ENCODE measurements at regions not wholly inside any gene's neighbourhood (a gene's known extent, or its start where the extent isn't known, plus 50 kb on each side); places are given as distances from the start of the nearest gene placed in this dataset.

GRCh38 chr17:33972763-33973162 lies 282.3 kb upstream of the CCL2 start:
- TF ChIP-seq EZH2 (IDR thresholded peaks at IDR 0.05; ENCODE audit: borderline replicate concordance, insufficient read depth, low read depth, low read length, poor library complexity, severe bottlenecking) = no peak
- no peaks in the 10 kb centered on the region for H3K9me3 ChIP-seq (ENCODE audit: control extremely low read depth in 1 of 3, control insufficient read depth in 2 of 3, insufficient read depth in 1 of 3, low read length in 2 of 3)
- no peak overlapping the region for H3K27ac ChIP-seq (ENCODE audit: low read length in 2 of 2)
- no peaks in the 10 kb centered on the region for H3K79me2 ChIP-seq (ENCODE audit: control insufficient read depth, insufficient read depth, low read length)
- ATAC-seq (ENCODE audit: low read depth) = no peak
- POLR2A ChIA-PET = no interaction called here
- CTCF ChIA-PET = no interaction called here
- Mint-ChIP-seq H3K4me3 (no peak overlapping the region), H3K4me1 (peaks cover 15% of the 10 kb centered on the region), H3K27me3 (peaks cover 28% of the 10 kb centered on the region), H3K27ac (no peak overlapping the region), H3K9me3 (ENCODE audit: insufficient read depth) (no peaks in the 10 kb centered on the region)
- no peak overlapping the region for H3K4me3 ChIP-seq (ENCODE audit: control extremely low read depth in 1 of 5, extremely low read depth in 1 of 5, insufficient read depth in 1 of 5, low read depth in 2 of 5, low read length in 4 of 5)
- peaks cover 0 to 11% (median 1%) of the 10 kb centered on the region in 4 experiments for H3K27me3 ChIP-seq (replicated peaks in 1 of 4; ENCODE audit: control extremely low read depth in 1 of 4, control insufficient read depth in 3 of 4, insufficient read depth in 4 of 4, low read length in 3 of 4)
- 76% methylated on average over 3 of the region's 3 CpGs for WGBS (ENCODE audit: insufficient coverage)
- H3K4me1 ChIP-seq (ENCODE audit: control insufficient read depth in 2 of 2, insufficient read depth in 2 of 2, low read length in 2 of 2) = peaks cover 11 to 13% of the 10 kb centered on the region in 2 donors
- DNase-seq = no peak
- no peaks in the 10 kb centered on the region for H3K36me3 ChIP-seq (replicated peaks in 1 of 2; ENCODE audit: control extremely low read depth in 1 of 2, control insufficient read depth in 1 of 2, extremely low read depth in 1 of 2, insufficient read depth in 2 of 2, low read length in 1 of 2)
- no peak overlapping the region for H2AFZ ChIP-seq (ENCODE audit: insufficient read depth, low read depth, low read length, poor library complexity, severe bottlenecking)
- no peak overlapping the region for H3K4me2 ChIP-seq (replicated peaks; ENCODE audit: low read depth, low read length, poor library complexity, severe bottlenecking)
- H3K9ac ChIP-seq (ENCODE audit: low read length) = no peak overlapping the region
- intact Hi-C loops (cut with micrococcal nuclease) = no loop called here
- no peaks in the 10 kb centered on the region for H4K20me1 ChIP-seq (ENCODE audit: control insufficient read depth, insufficient read depth, low read length, poor library complexity, severe bottlenecking)

GRCh38 chr17:33973491-33973890 lies 281.6 kb upstream of the CCL2 start:
- no peak overlapping the region for H3K4me2 ChIP-seq (replicated peaks; ENCODE audit: low read depth, low read length, poor library complexity, severe bottlenecking)
- TF ChIP-seq CTCF (IDR thresholded peaks at IDR 0.05) (no peak), EZH2 (IDR thresholded peaks at IDR 0.05; ENCODE audit: borderline replicate concordance, insufficient read depth, low read depth, low read length, poor library complexity, severe bottlenecking) (no peak)
- H3K27ac Mint-ChIP-seq = no peak overlapping the region
- no peak overlapping the region for H3K4me3 ChIP-seq (ENCODE audit: control extremely low read depth in 1 of 5, extremely low read depth in 1 of 5, insufficient read depth in 1 of 5, low read depth in 2 of 5, low read length in 4 of 5)
- WGBS (ENCODE audit: insufficient coverage) = 75% methylated on average over 1 of the region's 5 CpGs
- intact Hi-C loops (cut with micrococcal nuclease) = no loop called here
- H3K9me3 Mint-ChIP-seq (ENCODE audit: insufficient read depth) = no peaks in the 10 kb centered on the region
- no peak for ATAC-seq (ENCODE audit: low read depth)
- ChIA-PET POLR2A (no interaction called here), CTCF (no interaction called here)
- no peak for DNase-seq
- H3K79me2 ChIP-seq (ENCODE audit: control insufficient read depth, insufficient read depth, low read length) = no peaks in the 10 kb centered on the region
- H3K9ac ChIP-seq (ENCODE audit: low read length) = no peak overlapping the region
- H3K36me3 ChIP-seq (replicated peaks in 1 of 2; ENCODE audit: control extremely low read depth in 1 of 2, control insufficient read depth in 1 of 2, extremely low read depth in 1 of 2, insufficient read depth in 2 of 2, low read length in 1 of 2) = no peaks in the 10 kb centered on the region
- no peaks in the 10 kb centered on the region for H4K20me1 ChIP-seq (ENCODE audit: control insufficient read depth, insufficient read depth, low read length, poor library complexity, severe bottlenecking)
- H2AFZ ChIP-seq (ENCODE audit: insufficient read depth, low read depth, low read length, poor library complexity, severe bottlenecking) = no peak overlapping the region
- peaks cover 29% of the 10 kb centered on the region for H3K27me3 Mint-ChIP-seq
- no peaks in the 10 kb centered on the region for H3K9me3 ChIP-seq (ENCODE audit: control extremely low read depth in 1 of 3, control insufficient read depth in 2 of 3, insufficient read depth in 1 of 3, low read length in 2 of 3)
- peaks cover 8% of the 10 kb centered on the region for H3K4me1 Mint-ChIP-seq
- H3K27me3 ChIP-seq (replicated peaks in 1 of 4; ENCODE audit: control extremely low read depth in 1 of 4, control insufficient read depth in 3 of 4, insufficient read depth in 4 of 4, low read length in 3 of 4) = peaks cover 0 to 11% (median 1%) of the 10 kb centered on the region in 4 experiments
- peaks cover 4 to 6% of the 10 kb centered on the region in 2 donors for H3K4me1 ChIP-seq (ENCODE audit: control insufficient read depth in 2 of 2, insufficient read depth in 2 of 2, low read length in 2 of 2)
- H3K27ac ChIP-seq (ENCODE audit: low read length in 2 of 2) = no peak overlapping the region
- no peak overlapping the region for H3K4me3 Mint-ChIP-seq
